Caco-2 (cell line): ENCODE measurements at regions not wholly inside any gene's neighbourhood (a gene's known extent, or its start where the extent isn't known, plus 50 kb on each side); places are given as distances from the start of the nearest gene placed in this dataset.

Experiments
- BruUV-seq: library from RNA; stranded (reverse); fragments of 400-500 nt; replicated peaks from 2 replicates; lab custom pipeline; 2021; lab: Mats Ljungman, UMichigan
- CTCF ChIA-PET: fragments of 300-600 bp; sonication (Branson Sonifier 250); formaldehyde crosslinking; loops from one replicate; lab custom pipeline; 2022; ENCODE audit warnings: antibody characterized with exemption; lab: Charles Lee
- POLR2A ChIA-PET: fragments of 300-600 bp; sonication (Branson Sonifier 250); formaldehyde crosslinking; loops from one replicate; lab custom pipeline; 2022; ENCODE audit warnings: antibody characterized with exemption; lab: Charles Lee
- DNase-seq, 2 experiments: peaks; one replicate each; pipeline versions ENCODE4 v3.0.0 to v3.0.0-alpha.2; 2020 to 2022
- H3K27me3 ChIP-seq: replicated peaks from 2 replicates; pipeline ENCODE4 v1.6.0; 2011; ENCODE audit warnings: low read length; ENCODE audit not compliant: control insufficient read depth, insufficient read depth
- H3K36me3 ChIP-seq: 2 replicates; pipeline ENCODE4 v1.5.1; 2011; ENCODE audit warnings: low read length; ENCODE audit not compliant: control insufficient read depth, insufficient read depth
- H3K4me1 ChIP-seq: fragments of 250-450 bp; sonication (Bioruptor Pico); 2 replicates; pipeline ENCODE4 v1.5.1; 2020; ENCODE audit warnings: mild to moderate bottlenecking
- H3K4me3 ChIP-seq: 2 replicates; pipeline ENCODE4 v1.5.1; 2011; ENCODE audit warnings: low read depth, mild to moderate bottlenecking, control low read depth, low read length
- H3K9me3 ChIP-seq: fragments of 250-450 bp; sonication (Bioruptor Pico); 2 replicates; pipeline ENCODE4 v1.5.1; 2020; ENCODE audit warnings: mild to moderate bottlenecking, moderate library complexity
- H3K27ac Mint-ChIP-seq: one replicate; pipeline ENCODE4 v1.8.0; 2022; ENCODE audit warnings: mixed read lengths; ENCODE audit not compliant: unreplicated experiment
- H3K27me3 Mint-ChIP-seq: one replicate; pipeline ENCODE4 v1.8.0; 2022; ENCODE audit warnings: mixed read lengths; ENCODE audit not compliant: insufficient read depth, unreplicated experiment
- H3K36me3 Mint-ChIP-seq: one replicate; pipeline ENCODE4 v1.8.0; 2022; ENCODE audit warnings: mild to moderate bottlenecking, mixed read lengths; ENCODE audit not compliant: insufficient read depth, unreplicated experiment
- H3K4me1 Mint-ChIP-seq: one replicate; pipeline ENCODE4 v1.8.0; 2022; ENCODE audit warnings: low read depth, mixed read lengths; ENCODE audit not compliant: unreplicated experiment
- H3K4me3 Mint-ChIP-seq: one replicate; pipeline ENCODE4 v1.8.0; 2022; ENCODE audit warnings: mild to moderate bottlenecking, moderate library complexity, mixed read lengths; ENCODE audit not compliant: unreplicated experiment
- H3K9me3 Mint-ChIP-seq: one replicate; pipeline ENCODE4 v1.8.0; 2022; ENCODE audit warnings: mixed read lengths; ENCODE audit not compliant: unreplicated experiment
- CTCF ChIP-seq, 2 experiments: fragments of 200-600 bp in 1 of 2; IDR thresholded peaks; 1 replicate in 1 of 2; 2 replicates in 1 of 2; pipeline versions ENCODE4 v1.5.1 to v1.8.0; 2011 to 2022; ENCODE audit warnings: antibody characterized with exemption in 1 of 2, control low read depth in 1 of 2, inconsistent platforms in 1 of 2, low read depth in 1 of 2, low read length in 1 of 2, mild to moderate bottlenecking in 1 of 2, moderate library complexity in 1 of 2; ENCODE audit not compliant: insufficient read depth in 1 of 2, severe bottlenecking in 1 of 2, unreplicated experiment in 1 of 2
- intact Hi-C: fragments of 100-400 bp; cut with micrococcal nuclease; formaldehyde crosslinking; loops from one replicate; pipeline ENCODE4 v1.10.0; 2022; ENCODE audit not compliant: unreplicated experiment

DNA sequence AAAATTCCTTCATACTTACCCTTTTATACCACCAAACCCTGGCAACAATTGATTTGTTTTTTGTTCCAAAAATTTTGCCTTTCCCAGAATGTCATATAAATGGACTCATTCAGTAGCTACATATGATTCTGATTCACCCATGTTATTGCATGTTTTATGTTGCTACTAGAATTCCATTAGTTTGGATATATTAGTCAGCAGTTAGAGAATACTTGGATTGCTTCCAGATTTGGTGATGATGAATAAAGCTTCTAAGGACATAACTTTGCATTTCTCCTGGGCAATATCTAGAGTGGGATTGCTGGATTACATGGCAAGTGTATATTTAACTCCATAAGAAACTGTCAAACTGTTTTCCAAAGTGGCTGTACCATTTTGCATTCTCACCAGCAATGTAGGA is 806.9 kb downstream of the DNAJB9 start:
- Mint-ChIP-seq H3K27me3 (peaks cover 2% of the 10 kb centered on the region), H3K36me3 (no peaks in the 10 kb centered on the region), H3K27ac (no peak overlapping the region), H3K4me3 (no peak overlapping the region), H3K4me1 (no peaks in the 10 kb centered on the region), H3K9me3 (no peaks in the 10 kb centered on the region)
- H3K27me3 ChIP-seq = no peaks in the 10 kb centered on the region
- no peak overlapping the region for H3K4me3 ChIP-seq
- no peak for TF ChIP-seq CTCF (IDR thresholded peaks at IDR 0.05; ENCODE audit: insufficient read depth in 1 of 2, low read depth in 1 of 2, low read length in 1 of 2, severe bottlenecking in 1 of 2, unreplicated experiment in 1 of 2)
- ChIA-PET CTCF (no interaction called here), POLR2A (no interaction called here)
- no peak for DNase-seq
- H3K4me1 ChIP-seq = peaks cover 13% of the 10 kb centered on the region
- H3K36me3 ChIP-seq = no peaks in the 10 kb centered on the region
- H3K9me3 ChIP-seq = no peaks in the 10 kb centered on the region
- no TSS peak for BruUV-seq
- intact Hi-C loops = no loop called here

GRCh38 chr7:109377076-109377884 is 807.6 kb downstream of the DNAJB9 start:
- DNase-seq = no peak
- H3K9me3 ChIP-seq = no peaks in the 10 kb centered on the region
- Mint-ChIP-seq H3K27me3 (peaks cover 3% of the 10 kb centered on the region), H3K27ac (no peak overlapping the region), H3K36me3 (no peaks in the 10 kb centered on the region), H3K9me3 (no peaks in the 10 kb centered on the region), H3K4me1 (no peaks in the 10 kb centered on the region), H3K4me3 (no peak overlapping the region)
- H3K27me3 ChIP-seq = no peaks in the 10 kb centered on the region
- POLR2A ChIA-PET = no interaction called here
- H3K4me3 ChIP-seq = no peak overlapping the region
- intact Hi-C loops = no loop called here
- no TSS peak for BruUV-seq
- peaks cover 13% of the 10 kb centered on the region for H3K4me1 ChIP-seq
- H3K36me3 ChIP-seq = no peaks in the 10 kb centered on the region
- CTCF ChIA-PET = no interaction called here
- no peak for TF ChIP-seq CTCF (IDR thresholded peaks at IDR 0.05; ENCODE audit: insufficient read depth in 1 of 2, low read depth in 1 of 2, low read length in 1 of 2, severe bottlenecking in 1 of 2, unreplicated experiment in 1 of 2)

GRCh38 chr7:109386959-109387358 is 817.3 kb downstream of the DNAJB9 start:
- Mint-ChIP-seq H3K4me1 (no peaks in the 10 kb centered on the region), H3K27me3 (no peaks in the 10 kb centered on the region), H3K4me3 (no peak overlapping the region), H3K27ac (no peak overlapping the region), H3K36me3 (no peaks in the 10 kb centered on the region), H3K9me3 (no peaks in the 10 kb centered on the region)
- Histone ChIP-seq H3K36me3 (no peaks in the 10 kb centered on the region), H3K4me3 (no peak overlapping the region), H3K27me3 (no peaks in the 10 kb centered on the region), H3K9me3 (no peaks in the 10 kb centered on the region), H3K4me1 (no peaks in the 10 kb centered on the region)
- intact Hi-C loops = no loop called here
- DNase-seq = no peak
- BruUV-seq = no TSS peak
- ChIA-PET CTCF (no interaction called here), POLR2A (no interaction called here)
- TF ChIP-seq CTCF (IDR thresholded peaks at IDR 0.05; ENCODE audit: insufficient read depth in 1 of 2, low read depth in 1 of 2, low read length in 1 of 2, severe bottlenecking in 1 of 2, unreplicated experiment in 1 of 2) = no peak
